Activated T-cell treated with anti-CD3 and anti-CD28 coated beads for 24 hours (primary cell): ENCODE measurements at regions not wholly inside any gene's neighbourhood (a gene's known extent, or its start where the extent isn't known, plus 50 kb on each side); places are given as distances from the start of the nearest gene placed in this dataset.

Source experiments
- DNase-seq: peaks from one replicate; pipeline ENCODE4 v3.0.0-alpha.2; 2020; ENCODE audit warnings: low read depth

DNA sequence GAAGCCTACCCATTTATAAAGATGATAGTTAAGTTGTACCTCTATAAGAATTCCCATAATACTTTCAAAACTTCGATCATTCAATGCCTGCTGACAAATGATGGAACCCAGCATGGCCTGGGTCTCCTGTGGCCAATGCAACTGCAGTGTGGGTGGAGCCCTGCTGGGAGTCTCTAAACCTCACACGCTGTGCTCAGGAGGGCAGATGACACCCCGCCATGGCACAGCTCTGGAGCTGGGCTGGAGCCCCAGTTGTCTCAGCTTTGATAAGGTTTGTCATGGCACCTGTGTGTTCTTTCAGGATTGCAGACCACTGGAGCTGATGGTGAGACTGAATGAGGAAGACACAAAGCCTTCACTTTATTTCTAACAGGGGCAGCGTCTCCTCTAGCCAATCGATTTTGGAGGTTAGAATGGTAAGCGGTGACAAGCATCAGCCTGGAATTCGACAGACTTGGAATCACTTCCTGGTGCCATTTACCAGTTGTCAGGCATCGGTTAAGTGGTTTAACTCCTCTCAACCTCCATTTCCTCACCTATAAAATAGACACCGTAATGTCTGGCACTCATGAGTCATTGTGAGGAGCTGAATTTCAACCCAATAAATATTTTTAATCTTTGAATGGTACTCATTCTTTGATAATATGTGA lies 383.6 kb upstream of the SALL3 start:
- no peak for DNase-seq

DNA sequence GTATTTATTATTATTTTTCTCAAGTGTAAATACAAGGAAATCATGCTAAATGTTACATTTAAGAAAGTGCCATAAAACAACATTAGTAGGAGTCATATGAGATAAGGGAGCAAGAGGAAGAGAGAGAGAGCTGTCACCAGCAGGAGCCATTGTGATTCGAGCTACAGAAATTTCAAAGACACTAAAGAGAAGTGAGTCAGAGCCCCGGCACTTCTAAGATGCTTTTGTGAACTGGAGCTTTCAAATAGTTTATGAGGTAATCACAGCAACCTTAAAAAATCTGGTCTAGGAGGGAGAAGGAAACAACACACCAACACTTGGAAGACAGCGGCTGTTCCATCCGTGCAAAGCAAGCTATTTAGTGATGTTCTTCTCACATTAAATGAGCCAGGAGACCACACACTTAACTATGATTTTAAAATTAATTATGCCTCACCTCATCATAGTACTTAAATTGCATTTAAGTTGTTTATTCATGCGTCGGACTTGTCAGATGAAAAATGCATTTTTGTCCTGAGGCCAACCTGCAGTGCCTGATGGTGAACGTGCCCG lies 382.7 kb upstream of the SALL3 start:
- no peak for DNase-seq

GRCh38 chr18:78601349-78601748 lies 378.3 kb upstream of the SALL3 start:
- no peak for DNase-seq

DNA sequence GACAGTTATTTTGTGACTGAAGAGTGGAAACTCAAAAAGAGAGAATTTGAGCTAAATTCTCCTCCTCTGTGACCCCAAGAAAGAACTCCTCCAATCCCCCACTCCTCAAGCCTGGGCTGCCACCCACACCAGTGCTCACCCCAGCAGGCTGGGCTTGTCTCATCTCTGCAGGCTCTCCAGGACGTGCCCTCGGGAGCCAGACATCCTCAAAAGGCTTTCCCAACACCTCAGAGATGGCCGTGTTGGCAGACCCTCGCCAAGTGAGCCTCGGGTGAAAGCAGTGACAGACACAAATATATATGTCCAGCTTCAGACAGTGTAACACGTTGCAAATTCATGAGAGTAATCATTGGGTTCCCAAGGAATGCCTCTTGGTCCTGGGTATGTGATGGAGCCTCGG lies 377.7 kb upstream of the SALL3 start:
- DNase-seq = no peak

DNA sequence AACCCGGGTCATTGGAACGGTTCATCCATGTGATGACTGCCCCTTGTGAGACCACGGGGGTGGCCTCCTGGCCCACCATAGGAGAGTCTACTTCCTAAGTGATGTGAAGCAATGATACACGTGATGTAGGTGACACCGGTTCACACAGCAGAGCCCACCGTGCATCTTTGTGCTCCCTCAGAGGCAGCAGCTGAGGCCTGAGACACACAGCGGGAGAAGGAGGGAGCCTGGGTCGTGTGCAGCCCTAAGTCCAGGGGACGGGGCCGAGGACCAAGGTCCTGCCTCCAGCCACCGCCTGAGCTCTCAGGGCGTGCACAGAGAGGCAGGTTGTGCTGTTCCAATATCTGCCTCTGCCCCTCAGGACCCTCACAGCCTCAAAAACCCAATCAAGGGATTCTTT lies 377.2 kb upstream of the SALL3 start:
- DNase-seq = no peak

DNA sequence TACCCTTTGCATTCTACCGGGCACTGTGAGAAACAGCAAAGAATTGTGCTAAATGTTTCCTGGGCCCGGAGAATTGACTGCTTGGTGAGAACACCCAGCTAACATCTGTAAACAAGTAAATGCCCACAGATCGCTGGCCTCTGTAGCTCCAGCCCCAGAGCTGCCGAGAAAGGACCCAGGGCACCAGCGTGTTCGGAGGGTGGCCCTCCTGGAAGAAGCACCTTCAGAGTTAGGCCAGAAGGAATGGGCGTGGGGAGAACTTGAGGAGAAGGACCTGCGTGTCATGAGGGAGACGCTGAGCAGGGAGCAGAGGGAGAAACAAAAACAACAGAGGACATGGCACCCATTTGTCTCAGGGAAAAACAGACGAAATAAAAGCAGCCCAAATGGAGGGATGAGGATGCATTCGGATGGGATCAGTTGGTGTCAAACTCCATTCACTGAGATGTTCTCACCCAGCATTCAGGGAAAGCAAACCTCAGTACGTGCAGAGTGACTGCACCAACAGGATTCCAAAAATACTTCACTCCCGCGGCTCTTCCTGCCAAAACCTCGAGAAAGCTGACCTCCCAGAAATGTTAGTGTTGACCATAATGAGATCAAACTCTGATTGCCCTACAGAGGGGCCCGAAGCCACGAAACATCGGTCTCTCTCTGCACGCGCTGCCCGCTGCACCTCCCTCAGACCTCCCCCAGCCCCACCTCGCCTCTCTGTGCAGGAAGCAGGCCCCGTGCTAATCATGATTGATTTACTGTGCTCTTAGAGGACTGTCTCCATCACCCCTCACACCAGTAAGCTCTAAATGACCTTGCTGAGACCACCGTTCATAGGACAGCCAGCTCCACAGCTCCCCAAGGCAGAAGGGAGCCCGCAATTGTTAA lies 376.3 kb upstream of the SALL3 start:
- no peak for DNase-seq

GRCh38 chr18:78605255-78605654 lies 374.4 kb upstream of the SALL3 start:
- no peak for DNase-seq

GRCh38 chr18:78607221-78607620 lies 372.4 kb upstream of the SALL3 start:
- no peak for DNase-seq

DNA sequence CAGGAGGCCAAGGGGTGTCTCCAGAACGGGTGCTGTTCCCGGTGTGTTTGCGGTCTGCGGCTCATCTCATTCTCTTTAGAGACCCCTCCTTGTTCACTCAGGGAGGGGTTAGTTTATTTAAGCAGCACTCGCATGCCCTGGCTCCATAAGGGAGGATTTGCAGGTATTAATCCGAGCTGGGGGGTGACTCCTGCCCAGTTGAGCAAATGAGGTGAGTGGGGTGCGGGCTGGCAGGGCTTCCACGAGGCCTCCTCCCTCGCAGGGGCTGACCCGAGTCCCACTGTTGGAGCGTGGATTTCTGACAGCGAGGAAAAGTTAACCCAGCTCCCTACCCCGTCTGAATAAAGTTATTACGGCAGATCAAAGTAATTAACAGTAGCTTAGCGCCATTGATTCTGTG lies 371.8 kb upstream of the SALL3 start:
- DNase-seq = no peak

DNA sequence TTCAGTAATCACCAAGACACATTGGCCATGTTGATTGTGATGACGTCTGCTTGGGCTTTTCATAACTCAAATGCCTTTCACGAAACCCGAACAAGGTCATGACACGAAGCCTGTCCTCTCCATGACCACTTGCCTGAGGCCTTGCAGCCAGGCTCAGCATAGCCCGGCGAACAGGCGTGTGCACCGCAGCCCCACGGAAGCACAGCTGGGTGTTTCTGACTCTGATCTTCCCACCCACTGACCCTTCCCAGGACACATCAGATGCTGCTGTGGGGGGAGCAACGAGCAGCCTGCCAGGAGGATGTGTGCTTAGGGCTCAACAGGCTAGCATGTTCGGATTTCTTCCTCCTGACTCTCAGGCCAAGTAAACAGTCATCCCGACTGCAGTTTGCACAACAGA lies 369.4 kb upstream of the SALL3 start:
- DNase-seq = no peak

GRCh38 chr18:78611201-78611800 lies 368.3 kb upstream of the SALL3 start:
- DNase-seq = no peak

DNA sequence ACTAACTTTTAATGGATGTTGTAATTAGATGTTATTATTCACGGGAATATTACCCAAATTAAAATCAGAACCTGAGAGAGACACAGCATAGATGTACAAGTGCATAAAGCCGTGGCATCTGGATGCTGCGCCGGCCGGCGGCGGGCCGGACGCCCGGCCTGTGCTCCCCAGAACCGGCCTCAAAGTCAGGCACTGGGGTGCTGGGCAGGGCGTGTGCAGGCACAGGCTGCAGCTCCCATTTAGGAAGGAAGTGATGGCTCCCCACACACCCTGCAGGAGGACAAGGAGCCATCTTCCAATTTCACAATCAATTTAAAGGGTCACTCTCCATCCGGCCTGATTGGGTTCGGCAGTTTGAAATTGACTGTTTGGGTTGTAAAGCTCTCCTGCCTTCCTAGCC lies 367.7 kb upstream of the SALL3 start:
- DNase-seq = no peak

DNA sequence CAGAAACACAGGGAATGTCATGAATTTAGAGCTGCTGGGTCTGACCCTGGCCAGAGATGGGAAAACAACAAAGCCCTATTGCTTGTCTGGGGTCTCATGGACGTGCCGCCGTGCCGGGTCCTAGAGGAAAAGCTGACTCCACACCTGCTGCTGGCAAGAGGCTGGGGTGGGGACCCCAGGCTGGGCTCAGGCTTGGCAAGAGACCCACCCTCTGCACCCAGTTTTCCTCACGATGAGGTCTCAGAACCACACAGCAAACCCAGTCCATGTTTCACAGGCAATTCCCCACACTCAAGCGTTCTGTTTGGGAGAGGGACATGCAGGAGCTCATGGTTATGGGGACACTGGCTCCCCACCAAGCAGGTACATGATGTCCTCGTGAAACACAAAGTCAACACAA lies 367.3 kb upstream of the SALL3 start:
- DNase-seq = no peak

DNA sequence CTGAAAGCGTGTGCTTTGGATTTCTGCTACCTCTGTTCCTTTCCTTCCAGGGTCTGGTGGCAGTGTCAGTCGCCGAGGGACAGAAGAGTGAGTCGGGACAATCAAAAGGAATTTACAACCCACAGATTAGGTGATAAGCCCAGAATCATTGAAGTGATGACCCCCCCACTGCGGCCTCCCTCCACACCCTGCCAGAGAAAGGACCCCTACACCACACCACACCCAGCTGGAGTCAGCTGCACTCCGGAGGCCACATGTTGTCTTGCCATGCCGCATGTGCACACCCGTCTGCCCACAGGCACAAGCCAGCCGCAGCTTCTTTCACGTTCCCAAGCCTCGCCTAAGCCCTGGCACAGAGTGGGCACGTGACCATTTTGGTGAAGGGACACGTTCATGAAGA lies 366.8 kb upstream of the SALL3 start:
- no peak for DNase-seq

- no peak for DNase-seq
Observed at GRCh38 chr18:78618726-78619125, 360.9 kb upstream of the SALL3 start.

- no peak for DNase-seq
Observed at GRCh38 chr18:78619854-78620253, 359.8 kb upstream of the SALL3 start.

DNA sequence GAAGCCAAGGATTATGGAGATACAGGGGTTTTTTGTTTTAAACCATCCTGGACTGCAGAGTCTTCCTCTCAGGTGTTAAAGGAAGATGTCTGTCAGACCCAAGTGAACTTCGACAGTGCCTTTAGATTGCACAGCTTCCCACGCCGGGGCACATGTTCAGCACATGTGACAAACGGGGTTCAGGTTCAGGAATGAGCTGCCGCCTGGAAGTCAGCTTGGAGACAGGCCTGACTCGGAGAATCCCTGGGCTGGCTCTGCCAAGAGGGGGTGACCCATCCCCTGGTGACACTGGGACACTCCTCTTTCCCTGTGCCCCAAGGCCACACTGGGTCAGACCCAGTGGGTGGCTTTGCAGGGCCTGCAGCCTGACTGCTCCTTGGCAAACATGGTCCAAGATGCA lies 359.3 kb upstream of the SALL3 start:
- no peak for DNase-seq

- DNase-seq = no peak
Observed at GRCh38 chr18:78621141-78621755, 358.4 kb upstream of the SALL3 start.

DNA sequence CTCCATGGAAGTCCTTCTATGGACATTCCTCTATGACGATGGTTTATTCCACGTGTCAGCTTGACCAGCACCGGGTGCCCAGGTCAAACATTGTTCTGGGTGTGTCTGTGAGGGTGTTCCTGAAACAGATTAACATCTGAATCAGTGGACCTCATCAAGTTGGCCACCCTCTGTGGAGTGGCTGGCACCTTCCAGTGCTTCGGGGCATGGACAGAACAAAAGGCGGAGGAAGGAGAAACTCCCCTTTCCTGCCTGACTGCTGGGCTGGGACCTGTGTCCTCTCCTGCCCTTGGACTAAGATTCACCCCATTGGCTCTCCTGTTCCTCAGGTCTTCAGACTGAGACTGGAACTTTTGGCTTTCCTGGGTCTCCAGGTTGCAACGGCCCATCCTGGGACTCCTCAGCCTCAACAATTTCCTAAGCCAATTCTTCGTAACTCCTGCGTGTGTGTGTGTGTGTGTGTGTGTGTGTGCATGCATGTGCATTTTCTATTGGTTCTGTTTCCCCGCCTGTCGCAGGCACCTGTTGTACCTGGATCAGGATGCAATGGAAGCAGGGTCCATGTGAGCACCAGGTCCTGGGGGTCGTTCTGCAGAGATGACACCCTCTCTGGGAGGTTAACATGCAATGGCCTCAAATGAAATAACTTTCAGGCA lies 357.2 kb upstream of the SALL3 start:
- DNase-seq = no peak

- DNase-seq = no peak
Observed at GRCh38 chr18:78622907-78623541, 356.6 kb upstream of the SALL3 start.

DNA sequence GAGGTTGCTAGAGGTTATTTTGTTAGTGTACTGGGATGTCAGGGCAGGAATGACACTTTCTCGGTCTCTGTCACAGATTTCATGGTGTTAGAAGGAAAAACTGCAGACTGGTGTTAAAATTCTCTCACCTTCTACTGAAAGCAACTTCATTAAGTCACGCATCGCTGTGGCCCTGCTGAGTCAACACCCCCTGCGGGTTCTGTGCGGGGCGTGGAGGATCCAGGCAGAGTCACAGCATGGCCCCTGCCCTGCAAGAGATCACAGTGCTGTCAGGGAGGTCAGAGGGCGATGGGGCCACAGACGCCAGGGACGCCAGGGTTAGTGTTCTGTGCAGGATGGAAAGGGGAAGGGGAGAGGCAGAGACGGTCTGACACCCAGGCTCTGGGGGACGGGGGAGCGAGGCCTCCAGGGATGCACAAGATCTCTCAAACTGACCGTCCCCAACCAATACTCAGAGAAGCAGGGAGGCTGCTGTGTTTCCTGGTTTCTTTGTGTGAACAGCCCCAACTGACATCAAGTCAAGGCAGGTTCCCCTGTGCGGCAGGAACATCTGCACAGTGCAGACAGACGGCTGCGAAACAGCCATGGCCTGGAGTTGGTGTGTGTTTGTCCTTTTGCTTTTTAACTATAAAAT lies 354.9 kb upstream of the SALL3 start:
- DNase-seq = no peak
